ENCODE measurements at regions not wholly inside any gene's neighbourhood (a gene's known extent, or its start where the extent isn't known, plus 50 kb on each side); places are given as distances from the start of the nearest gene placed in this dataset.

GRCh38 chr18:78903436-78904178, 76.0 kb upstream of the SALL3 start:
- DNase-seq = no peak

GRCh38 chr18:78904179-78904531, 75.5 kb upstream of the SALL3 start:
- DNase-seq = no peak

- no peak for DNase-seq
Observed at GRCh38 chr18:78905334-78905733, 74.3 kb upstream of the SALL3 start.

- no peak for DNase-seq
Observed at GRCh38 chr18:78906066-78906465, 73.6 kb upstream of the SALL3 start.

GRCh38 chr18:78908462-78909260, 71.0 kb upstream of the SALL3 start:
- DNase-seq = no peak

- DNase-seq = no peak
Observed at GRCh38 chr18:78911751-78912283, 67.8 kb upstream of the SALL3 start.

- no peak for DNase-seq
Observed at GRCh38 chr18:78912336-78912735, 67.3 kb upstream of the SALL3 start.

- DNase-seq = no peak
Observed at GRCh38 chr18:78912844-78913243, 66.8 kb upstream of the SALL3 start.

GRCh38 chr18:78913395-78913794, 66.2 kb upstream of the SALL3 start:
- no peak for DNase-seq

GRCh38 chr18:78913830-78914231, 65.8 kb upstream of the SALL3 start:
- no peak for DNase-seq

- no peak for DNase-seq
Observed at GRCh38 chr18:78914249-78914935, 65.2 kb upstream of the SALL3 start.

GRCh38 chr18:78915446-78916008, 64.1 kb upstream of the SALL3 start:
- no peak for DNase-seq

- no peak for DNase-seq
Observed at GRCh38 chr18:78918707-78919106, 60.9 kb upstream of the SALL3 start.

- no peak for DNase-seq
Observed at GRCh38 chr18:78919956-78920355, 59.7 kb upstream of the SALL3 start.

GRCh38 chr18:78920456-78921138, 59.0 kb upstream of the SALL3 start:
- no peak for DNase-seq

GRCh38 chr18:78922856-78923255, 56.8 kb upstream of the SALL3 start:
- no peak for DNase-seq

- no peak for DNase-seq
Observed at GRCh38 chr18:78924301-78924700, 55.3 kb upstream of the SALL3 start.

- no peak for DNase-seq
Observed at GRCh38 chr18:78924786-78925540, 54.7 kb upstream of the SALL3 start.

GRCh38 chr18:78925557-78926242, 53.9 kb upstream of the SALL3 start:
- no peak for DNase-seq

GRCh38 chr18:78926243-78926615, 53.4 kb upstream of the SALL3 start:
- DNase-seq = no peak

GRCh38 chr18:78927156-78927555, 52.5 kb upstream of the SALL3 start:
- no peak for DNase-seq
